ENCODE measurements at regions not wholly inside any gene's neighbourhood (a gene's known extent, or its start where the extent isn't known, plus 50 kb on each side); places are given as distances from the start of the nearest gene placed in this dataset.

DNA sequence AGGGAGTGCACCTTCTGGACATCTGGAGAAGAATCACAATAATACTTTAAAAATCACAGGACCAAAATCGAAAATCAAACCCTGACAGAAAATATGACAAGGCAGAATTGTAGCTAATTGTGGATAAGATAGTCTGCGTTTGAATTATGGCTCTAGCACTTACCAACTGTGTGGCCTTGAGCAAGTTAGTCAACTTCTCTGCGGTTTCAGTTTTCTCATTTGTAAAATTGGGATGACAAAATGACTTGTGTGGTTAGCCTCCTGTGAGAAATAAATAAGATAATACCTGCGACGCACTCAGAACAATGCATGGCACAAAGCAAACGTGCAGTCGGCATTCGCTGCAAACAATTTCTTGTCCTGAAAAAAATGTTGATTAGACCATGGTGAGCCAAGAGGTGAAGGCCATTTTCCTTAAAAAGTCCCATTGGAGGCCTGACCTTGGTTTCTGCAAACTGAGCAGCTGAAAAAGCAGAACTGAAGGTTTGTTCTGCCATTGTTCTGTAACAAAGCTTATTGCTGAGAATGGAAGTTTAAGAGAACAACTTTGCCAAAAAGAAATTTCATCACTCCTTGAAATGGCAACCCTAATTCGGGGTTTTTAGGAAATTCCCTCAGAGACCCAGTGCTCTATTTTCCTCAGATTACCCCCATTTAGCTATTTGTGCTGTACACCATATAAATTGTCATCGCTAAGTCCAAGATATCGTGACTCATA is 266.3 kb downstream of the ERMARD start:
- no peaks in the 10 kb centered on the region for H3K9me3 Mint-ChIP-seq
- H3K36me3 Mint-ChIP-seq (ENCODE audit: low read depth): no peaks in the 10 kb centered on the region
- H3K4me3 Mint-ChIP-seq: no peak overlapping the region
- H3K27me3 Mint-ChIP-seq (ENCODE audit: low read depth): peaks cover 50% of the 10 kb centered on the region
- DNase-seq (ENCODE audit: low spot score): no peak
- H3K27ac Mint-ChIP-seq: no peak overlapping the region
- H3K4me1 Mint-ChIP-seq (ENCODE audit: low read depth): no peaks in the 10 kb centered on the region

DNA sequence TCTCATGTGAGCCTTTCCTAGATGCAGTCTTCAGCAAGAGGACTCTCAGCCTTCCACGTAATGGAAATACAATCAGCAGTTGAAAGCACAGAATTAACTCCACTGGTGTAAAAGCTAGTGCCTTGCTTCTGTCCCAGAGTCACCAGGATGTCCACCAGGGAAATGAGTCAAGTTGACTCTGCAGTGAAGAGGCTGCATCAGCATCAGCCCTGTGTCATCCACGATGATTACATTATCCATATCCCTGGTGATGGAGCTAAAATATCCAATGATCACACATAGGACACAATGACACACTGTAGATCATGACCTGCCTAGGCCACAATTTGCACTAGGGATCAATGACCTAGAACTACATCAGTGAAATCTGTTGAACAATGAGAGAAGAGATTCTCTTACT is 262.4 kb downstream of the ERMARD start:
- Mint-ChIP-seq H3K4me1 (ENCODE audit: low read depth) (no peaks in the 10 kb centered on the region), H3K27me3 (ENCODE audit: low read depth) (peaks cover 38% of the 10 kb centered on the region), H3K36me3 (ENCODE audit: low read depth) (no peaks in the 10 kb centered on the region), H3K4me3 (no peak overlapping the region), H3K9me3 (no peaks in the 10 kb centered on the region), H3K27ac (no peak overlapping the region)
- DNase-seq (ENCODE audit: low spot score): no peak

DNA sequence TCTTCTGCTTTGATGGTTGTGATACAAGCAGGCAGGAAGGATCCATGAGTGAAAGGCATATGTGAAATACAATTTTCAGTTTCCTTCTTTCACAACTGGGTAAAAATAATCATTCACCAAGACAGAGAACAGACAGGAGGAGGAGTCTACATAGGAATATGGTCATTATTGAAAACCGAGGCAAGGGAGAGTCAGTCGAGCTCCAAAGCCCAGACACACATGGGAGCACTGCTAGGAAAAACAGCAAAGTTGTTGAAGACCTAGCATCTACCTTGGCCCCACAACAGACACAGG is 260.6 kb downstream of the ERMARD start:
- Mint-ChIP-seq H3K27ac (no peak overlapping the region), H3K4me1 (ENCODE audit: low read depth) (no peaks in the 10 kb centered on the region), H3K9me3 (no peaks in the 10 kb centered on the region), H3K36me3 (ENCODE audit: low read depth) (no peaks in the 10 kb centered on the region), H3K4me3 (no peak overlapping the region), H3K27me3 (ENCODE audit: low read depth) (peaks cover 27% of the 10 kb centered on the region)
- DNase-seq (ENCODE audit: low spot score): no peak

DNA sequence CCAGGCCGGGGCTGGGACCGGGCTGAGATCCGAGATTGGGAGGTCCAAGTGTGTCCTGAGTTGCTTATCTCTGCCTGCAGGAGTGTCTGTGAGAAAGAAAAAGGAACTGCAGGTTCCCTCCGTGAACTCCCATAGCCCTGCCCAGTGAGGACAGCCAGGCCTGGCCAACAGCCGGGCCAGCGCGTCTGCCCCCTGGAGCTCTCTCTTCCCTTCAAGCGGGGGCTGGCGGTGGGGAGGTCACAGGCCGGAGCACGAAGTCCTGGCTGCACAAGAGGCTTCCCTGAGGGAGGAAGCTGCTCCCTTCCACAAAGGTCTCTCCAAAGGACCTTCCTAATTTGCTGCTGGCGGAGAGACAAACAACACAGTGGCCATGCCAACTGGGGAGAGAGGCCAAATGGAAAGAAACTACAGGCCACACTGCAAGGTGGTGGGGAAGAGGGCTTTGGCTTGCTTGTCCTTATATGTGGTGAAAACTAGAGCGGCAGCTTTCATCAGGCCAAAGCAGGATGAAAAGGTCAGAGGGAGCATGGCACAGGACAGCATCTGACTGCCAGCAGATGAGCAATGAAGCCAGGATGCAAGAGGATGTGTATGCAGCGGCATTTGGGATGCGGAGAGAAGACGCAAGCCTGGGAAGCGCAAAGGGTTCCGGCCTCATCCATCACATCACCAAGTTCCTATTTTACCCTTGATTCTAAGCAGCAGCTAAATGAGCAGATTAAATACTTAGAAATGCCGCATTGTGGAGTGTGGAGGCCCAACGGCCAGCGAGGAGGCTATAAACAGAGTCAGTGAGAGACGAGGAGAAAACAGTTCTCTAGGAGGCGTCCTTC is 260.0 kb downstream of the ERMARD start:
- DNase-seq (ENCODE audit: low spot score): no peak
- Mint-ChIP-seq H3K4me1 (ENCODE audit: low read depth) (no peaks in the 10 kb centered on the region), H3K9me3 (no peaks in the 10 kb centered on the region), H3K36me3 (ENCODE audit: low read depth) (no peaks in the 10 kb centered on the region), H3K27ac (no peak overlapping the region), H3K4me3 (no peak overlapping the region), H3K27me3 (ENCODE audit: low read depth) (peaks cover 25% of the 10 kb centered on the region)

DNA sequence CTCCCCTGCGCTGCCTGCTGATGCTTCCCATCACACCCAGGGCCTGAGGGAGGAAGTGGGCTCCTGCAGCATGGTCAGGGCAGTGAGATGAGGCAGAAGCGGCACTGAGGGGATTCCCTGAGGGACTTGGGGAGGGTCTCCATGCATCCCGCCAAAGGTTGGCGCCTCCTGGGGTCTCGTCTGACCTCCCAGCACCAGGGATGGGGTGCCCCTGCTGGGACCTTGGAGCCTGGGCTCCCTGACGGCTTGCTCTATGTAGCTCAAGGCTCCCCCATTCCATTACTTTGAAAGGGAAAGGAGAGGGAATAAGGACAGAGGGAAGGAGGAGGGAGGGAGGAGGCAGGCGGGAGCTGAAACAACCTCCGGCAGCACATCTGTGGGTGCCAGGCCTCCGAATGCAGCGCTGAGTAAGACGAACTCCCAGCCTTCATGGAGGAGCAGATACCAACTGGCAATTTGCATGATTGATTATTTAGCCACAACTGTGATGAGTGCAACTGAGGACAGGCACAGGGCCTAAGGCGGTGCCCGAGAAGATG is 259.3 kb downstream of the ERMARD start:
- Mint-ChIP-seq H3K4me3 (no peak overlapping the region), H3K27ac (no peak overlapping the region), H3K36me3 (ENCODE audit: low read depth) (no peaks in the 10 kb centered on the region), H3K9me3 (peaks cover under 1% of the 10 kb centered on the region), H3K4me1 (ENCODE audit: low read depth) (no peaks in the 10 kb centered on the region), H3K27me3 (ENCODE audit: low read depth) (peaks cover 22% of the 10 kb centered on the region)
- DNase-seq (ENCODE audit: low spot score): no peak

DNA sequence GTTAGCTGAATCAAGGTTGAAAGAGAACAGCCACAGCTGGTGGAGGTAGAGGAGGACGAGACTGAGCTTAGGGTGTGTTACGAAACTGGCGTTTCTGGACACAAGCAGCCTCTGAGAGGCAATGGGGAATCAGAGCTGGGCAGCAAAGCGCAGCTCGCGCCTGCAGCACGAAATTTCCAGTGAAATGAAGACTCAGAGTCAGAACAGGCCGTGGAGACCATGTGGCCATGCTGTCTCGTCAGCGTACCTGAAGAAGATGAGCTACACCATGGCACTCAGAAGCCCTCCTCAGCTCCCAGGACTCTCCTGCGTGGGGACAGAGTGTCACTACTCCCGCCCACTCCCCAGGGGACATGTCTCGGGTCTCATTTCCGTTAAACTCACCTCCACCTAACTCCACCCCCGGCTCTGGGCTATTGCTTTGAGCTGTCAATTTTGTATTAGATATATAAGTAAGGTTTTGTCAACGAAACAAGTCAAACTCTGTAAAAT is 256.9 kb downstream of the ERMARD start:
- Mint-ChIP-seq H3K36me3 (ENCODE audit: low read depth) (no peaks in the 10 kb centered on the region), H3K4me1 (ENCODE audit: low read depth) (no peaks in the 10 kb centered on the region), H3K27me3 (ENCODE audit: low read depth) (peaks cover 5% of the 10 kb centered on the region), H3K4me3 (no peak overlapping the region), H3K27ac (no peak overlapping the region), H3K9me3 (peaks cover 15% of the 10 kb centered on the region)
- DNase-seq (ENCODE audit: low spot score): no peak

DNA sequence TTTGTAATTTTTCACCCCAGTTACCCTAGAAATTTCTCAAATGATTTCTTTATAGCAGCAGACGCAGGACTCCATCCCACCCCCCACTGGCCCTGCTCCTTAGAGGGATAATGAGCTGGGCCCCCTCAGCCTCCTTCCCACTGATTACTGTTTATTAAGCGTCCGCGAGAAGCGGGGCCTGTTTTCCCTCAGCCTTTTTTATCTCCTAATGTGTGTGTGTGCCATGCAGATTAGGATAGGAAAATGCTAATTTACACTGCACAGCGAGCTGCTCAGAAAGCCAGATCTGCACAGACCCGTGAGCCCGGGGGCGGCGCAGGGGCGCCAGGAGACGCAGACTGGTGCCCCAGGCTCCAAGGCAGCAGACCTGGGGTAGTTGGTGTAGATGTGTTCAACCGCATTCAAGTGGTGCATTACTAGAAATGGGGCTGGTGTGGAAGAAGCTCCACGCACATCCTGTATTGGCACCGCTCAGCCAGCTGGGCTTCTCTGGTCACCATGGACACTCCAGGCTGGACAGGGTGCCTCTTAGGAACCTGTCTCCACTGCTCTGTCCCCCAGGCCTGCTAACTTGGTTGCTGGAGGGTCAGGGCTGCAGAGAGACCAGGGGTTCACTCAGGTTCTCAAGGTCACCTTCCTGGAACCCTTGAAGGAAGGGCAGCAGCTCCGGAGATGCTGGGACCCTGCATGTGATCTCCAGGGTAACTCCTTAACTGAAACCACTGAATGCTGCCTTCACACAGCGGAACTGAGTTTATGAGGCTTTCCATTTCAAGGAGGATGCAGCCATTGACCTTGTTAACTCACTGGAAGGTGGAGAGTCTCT is 256.3 kb downstream of the ERMARD start:
- Mint-ChIP-seq H3K27ac (no peak overlapping the region), H3K36me3 (ENCODE audit: low read depth) (no peaks in the 10 kb centered on the region), H3K4me3 (no peak overlapping the region), H3K4me1 (ENCODE audit: low read depth) (no peaks in the 10 kb centered on the region), H3K9me3 (peaks cover 21% of the 10 kb centered on the region), H3K27me3 (ENCODE audit: low read depth) (no peaks in the 10 kb centered on the region)
- no peak for DNase-seq (ENCODE audit: low spot score)

DNA sequence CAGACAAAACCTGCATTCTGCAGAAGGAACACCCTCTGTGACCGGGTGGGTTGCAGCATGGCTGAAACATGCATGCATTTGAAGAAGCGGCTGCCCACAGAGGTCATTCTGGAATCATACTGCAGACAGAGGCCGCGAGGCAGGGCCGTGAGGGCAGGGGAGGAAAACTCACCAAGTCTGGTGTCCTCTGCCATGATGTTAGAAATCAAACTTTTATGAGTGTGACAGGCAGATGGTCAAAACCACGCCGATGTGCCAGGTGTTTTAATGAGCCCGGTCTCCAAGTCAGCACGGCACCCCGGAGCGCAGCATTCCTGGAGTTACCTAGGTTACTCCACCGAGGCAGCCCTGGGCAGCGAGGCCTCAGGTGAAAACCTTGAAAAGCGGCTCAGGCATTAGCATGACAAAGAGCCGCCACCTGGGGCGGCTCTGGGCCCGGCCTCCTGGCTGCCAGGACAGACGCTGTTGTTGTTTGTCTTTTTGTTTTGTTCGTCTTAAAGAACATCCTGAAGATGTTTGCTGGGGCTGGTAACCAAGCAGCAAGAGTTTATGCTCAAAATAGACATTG is 255.6 kb downstream of the ERMARD start:
- H3K4me1 Mint-ChIP-seq (ENCODE audit: low read depth): no peaks in the 10 kb centered on the region
- H3K27ac Mint-ChIP-seq: no peak overlapping the region
- peaks cover 28% of the 10 kb centered on the region for H3K9me3 Mint-ChIP-seq
- no peak overlapping the region for H3K4me3 Mint-ChIP-seq
- no peaks in the 10 kb centered on the region for H3K27me3 Mint-ChIP-seq (ENCODE audit: low read depth)
- H3K36me3 Mint-ChIP-seq (ENCODE audit: low read depth): no peaks in the 10 kb centered on the region
- DNase-seq (ENCODE audit: low spot score): no peak

DNA sequence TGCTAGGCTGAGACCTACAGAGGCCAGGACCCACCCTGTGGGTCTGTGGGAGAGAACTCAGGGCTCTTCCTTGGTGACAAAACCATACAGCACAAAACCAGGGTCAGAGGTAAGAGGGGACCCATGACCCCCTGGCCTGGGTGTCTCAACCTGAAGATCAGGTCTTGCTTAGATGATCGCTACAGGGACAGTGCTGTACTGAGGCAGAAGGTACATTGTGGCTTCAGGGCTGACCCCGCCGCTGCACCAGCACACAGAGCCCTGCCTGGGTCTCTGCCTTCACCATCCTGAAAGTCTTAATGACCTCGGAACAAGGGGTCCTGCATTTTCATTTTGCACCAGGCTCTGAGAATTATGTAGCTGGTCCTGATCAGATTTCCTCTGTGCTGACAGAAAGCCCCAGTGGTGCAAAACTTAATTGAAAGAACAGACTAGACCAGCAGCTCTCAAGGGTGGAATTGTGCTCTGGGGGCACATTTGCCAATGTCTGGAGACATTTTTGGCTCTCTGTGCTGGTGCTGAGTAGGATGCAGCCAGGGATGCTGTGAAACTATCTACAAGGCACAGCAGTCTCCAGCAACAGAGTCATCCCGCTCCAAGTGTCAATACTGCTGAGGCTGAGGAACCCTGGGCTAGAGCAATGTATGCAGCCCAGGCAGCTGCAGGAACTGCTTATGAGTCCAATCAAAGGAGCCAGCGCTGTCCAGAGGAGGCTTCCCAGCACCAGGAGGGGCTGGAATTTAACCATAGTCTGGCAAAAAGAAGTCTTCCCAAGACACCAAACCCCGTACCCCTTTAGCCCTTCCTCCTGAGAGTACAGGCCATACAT is 254.9 kb downstream of the ERMARD start:
- DNase-seq (ENCODE audit: low spot score): no peak
- Mint-ChIP-seq H3K27ac (no peak overlapping the region), H3K4me1 (ENCODE audit: low read depth) (no peaks in the 10 kb centered on the region), H3K9me3 (peaks cover 29% of the 10 kb centered on the region), H3K36me3 (ENCODE audit: low read depth) (no peaks in the 10 kb centered on the region), H3K27me3 (ENCODE audit: low read depth) (no peaks in the 10 kb centered on the region), H3K4me3 (no peak overlapping the region)

DNA sequence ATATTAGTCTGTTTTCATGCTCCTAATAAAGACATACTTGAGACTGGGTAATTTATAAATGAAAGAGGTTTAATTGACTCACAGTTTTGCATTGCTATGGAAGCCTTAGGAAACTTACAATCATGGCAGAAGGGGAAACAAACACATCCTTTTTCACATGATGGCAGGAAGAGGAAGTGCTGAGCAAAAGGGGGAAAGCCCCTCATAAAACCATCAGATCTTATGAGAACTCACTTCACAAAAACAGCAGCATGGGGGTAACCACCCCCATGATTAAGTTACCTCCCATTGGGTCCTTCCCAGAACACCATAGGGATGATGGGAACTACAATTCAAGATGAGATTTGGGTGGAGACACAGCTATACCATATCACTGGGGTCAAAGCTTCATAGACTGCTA is 254.2 kb downstream of the ERMARD start:
- no peak for DNase-seq (ENCODE audit: low spot score)
- Mint-ChIP-seq H3K27ac (no peak overlapping the region), H3K27me3 (ENCODE audit: low read depth) (no peaks in the 10 kb centered on the region), H3K9me3 (peaks cover 29% of the 10 kb centered on the region), H3K36me3 (ENCODE audit: low read depth) (no peaks in the 10 kb centered on the region), H3K4me3 (no peak overlapping the region), H3K4me1 (ENCODE audit: low read depth) (no peaks in the 10 kb centered on the region)

DNA sequence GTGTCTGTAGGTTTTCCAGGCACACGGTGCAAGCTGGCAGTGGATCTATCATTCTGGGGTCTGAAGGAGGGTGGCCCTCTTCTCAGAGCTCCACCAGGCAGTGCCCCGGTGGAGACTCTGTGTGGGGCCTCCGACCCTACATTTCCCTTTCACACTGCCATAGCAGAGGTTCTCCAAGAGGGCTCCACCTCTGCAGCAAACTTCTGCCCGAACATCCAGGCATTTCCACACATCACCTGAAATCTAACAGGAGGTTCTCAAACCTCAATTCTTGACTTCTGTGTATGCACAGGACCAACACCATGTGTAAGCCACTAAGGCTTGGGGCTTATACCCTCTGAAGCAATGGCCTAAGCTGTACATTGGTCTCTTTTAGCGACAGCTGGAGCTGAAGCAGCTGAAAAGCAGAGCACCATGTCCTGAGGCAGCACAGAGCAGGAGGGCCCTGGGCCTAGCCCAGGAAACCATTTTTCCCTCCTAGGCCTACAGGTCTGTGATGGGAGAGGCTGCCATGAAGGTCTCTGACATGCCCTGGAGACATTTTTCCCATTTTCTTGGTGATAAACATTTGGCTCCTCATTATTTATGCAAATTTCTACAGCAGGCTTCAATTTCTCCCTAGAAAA is 253.3 kb downstream of the ERMARD start:
- Mint-ChIP-seq H3K27ac (no peak overlapping the region), H3K36me3 (ENCODE audit: low read depth) (no peaks in the 10 kb centered on the region), H3K27me3 (ENCODE audit: low read depth) (no peaks in the 10 kb centered on the region), H3K9me3 (peaks cover 29% of the 10 kb centered on the region), H3K4me1 (ENCODE audit: low read depth) (no peaks in the 10 kb centered on the region), H3K4me3 (no peak overlapping the region)
- no peak for DNase-seq (ENCODE audit: low spot score)

DNA sequence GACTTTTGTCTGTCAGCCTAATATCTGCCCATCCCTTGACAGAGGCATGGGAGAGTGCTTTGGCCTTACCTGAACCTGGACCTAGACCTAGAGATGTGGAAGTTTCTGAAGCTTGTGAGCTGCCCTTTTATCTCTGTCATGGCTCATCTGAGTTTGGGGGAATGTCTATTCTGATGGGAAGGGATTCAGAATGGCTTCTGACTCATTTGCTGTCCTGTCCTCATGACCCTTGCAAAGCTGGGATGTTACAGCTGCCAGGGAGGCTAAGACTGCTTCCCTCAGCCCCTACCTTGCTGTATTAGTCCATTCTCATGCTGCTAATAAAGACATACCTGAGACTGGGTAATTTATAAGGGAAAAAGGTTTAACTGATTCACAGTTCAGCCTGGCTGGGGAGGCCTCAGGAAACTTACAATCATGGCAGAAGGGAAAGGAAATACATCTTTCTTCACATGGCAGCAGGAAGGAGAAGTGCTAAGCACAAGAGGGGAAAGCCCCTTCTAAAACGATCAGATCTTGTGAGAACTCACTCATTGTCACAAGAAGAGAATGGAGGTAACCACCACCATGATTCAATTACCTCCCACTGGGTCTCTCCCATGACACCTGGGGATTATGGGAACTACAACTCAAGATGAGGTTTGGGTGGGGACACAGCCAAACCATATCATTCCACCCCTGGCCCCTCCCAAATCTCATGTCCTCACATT is 252.2 kb downstream of the ERMARD start:
- H3K4me1 Mint-ChIP-seq (ENCODE audit: low read depth): no peaks in the 10 kb centered on the region
- no peaks in the 10 kb centered on the region for H3K36me3 Mint-ChIP-seq (ENCODE audit: low read depth)
- H3K27ac Mint-ChIP-seq: no peak overlapping the region
- H3K9me3 Mint-ChIP-seq: peaks cover 29% of the 10 kb centered on the region
- no peaks in the 10 kb centered on the region for H3K27me3 Mint-ChIP-seq (ENCODE audit: low read depth)
- no peak overlapping the region for H3K4me3 Mint-ChIP-seq
- DNase-seq (ENCODE audit: low spot score): no peak

Measured in T-helper 2 cell treated with Interferon-gamma antibody and Interleukin-4, amounts not matched to agents 5 μg/mL and 100 μg/mL, for 36 hours (primary cell).